ENCODE measurements at regions not wholly inside any gene's neighbourhood (a gene's known extent, or its start where the extent isn't known, plus 50 kb on each side); places are given as distances from the start of the nearest gene placed in this dataset.
"Not testable (repeated sequence)": the region's sequence is repeated elsewhere in the genome, so short reads cannot be mapped to it uniquely, and the experiment has no call there.

- no peak for DNase-seq
These were observed 76.8 kb upstream of the COX20 start for GRCh38 chr1:244758708-244759107.

- DNase-seq: no peak
These were observed 76.3 kb upstream of the COX20 start for GRCh38 chr1:244759158-244759557.

- DNase-seq: no peak
These were observed 75.0 kb upstream of the COX20 start for GRCh38 chr1:244760471-244760870.

GRCh38 chr1:244761279-244761678 lies 74.2 kb upstream of the COX20 start:
- DNase-seq: no peak

- no peak for DNase-seq
These were observed 72.8 kb upstream of the COX20 start for GRCh38 chr1:244762629-244763028.

- DNase-seq: no peak
These were observed 67.3 kb upstream of the COX20 start for GRCh38 chr1:244768186-244768585.

- no peak for DNase-seq
These were observed 66.7 kb upstream of the COX20 start for GRCh38 chr1:244768804-244769203.

- DNase-seq: not testable (repeated sequence)
These were observed 64.9 kb upstream of the COX20 start for GRCh38 chr1:244770556-244770955.

GRCh38 chr1:244773513-244773912 lies 61.9 kb upstream of the COX20 start:
- DNase-seq: no peak

- DNase-seq: not testable (repeated sequence)
These were observed 58.7 kb upstream of the COX20 start for GRCh38 chr1:244776783-244777182.

GRCh38 chr1:244778344-244778743 lies 57.1 kb upstream of the COX20 start:
- DNase-seq: peak; percentile 27

GRCh38 chr1:244779410-244779809 lies 56.0 kb upstream of the COX20 start:
- DNase-seq: no peak

- DNase-seq: no peak
These were observed 55.1 kb upstream of the COX20 start for GRCh38 chr1:244780311-244780710.

GRCh38 chr1:244782056-244782455 lies 53.4 kb upstream of the COX20 start:
- no peak for DNase-seq

- DNase-seq: no peak
These were observed 52.3 kb upstream of the COX20 start for GRCh38 chr1:244783138-244783537.

Data from suppressor macrophage treated with lipopolysaccharide for 4 hours (primary cell).